Adrenal gland (tissue), 5 donors: ENCODE measurements at regions not wholly inside any gene's neighbourhood (a gene's known extent, or its start where the extent isn't known, plus 50 kb on each side); places are given as distances from the start of the nearest gene placed in this dataset.

Experiments used
- POLR2A ChIP-seq, 2 donors: fragments of 450-650 bp; IDR thresholded peaks; one replicate each; pipeline ENCODE4 v1.6.1; 2017; ENCODE audit warnings: antibody characterized with exemption in 2 of 2, mild to moderate bottlenecking in 2 of 2, moderate library complexity in 1 of 2
- TF ChIP-seq, protein P1 (sequence below), 6 experiments: fragments of 450-650 bp in 4 of 6; fragments of 200-600 bp in 2 of 6; sonication (generic) in 1 of 6; IDR thresholded peaks; 1 replicate in 5 of 6; 2 replicates in 1 of 6; pipeline versions ENCODE4 v1.5.1 to v1.8.0; 2016 to 2021; ENCODE audit warnings: antibody characterized with exemption in 6 of 6, mild to moderate bottlenecking in 2 of 6, moderate library complexity in 1 of 6
- donor health status: DM: no; HTN: no; CAD: no.

DNA sequence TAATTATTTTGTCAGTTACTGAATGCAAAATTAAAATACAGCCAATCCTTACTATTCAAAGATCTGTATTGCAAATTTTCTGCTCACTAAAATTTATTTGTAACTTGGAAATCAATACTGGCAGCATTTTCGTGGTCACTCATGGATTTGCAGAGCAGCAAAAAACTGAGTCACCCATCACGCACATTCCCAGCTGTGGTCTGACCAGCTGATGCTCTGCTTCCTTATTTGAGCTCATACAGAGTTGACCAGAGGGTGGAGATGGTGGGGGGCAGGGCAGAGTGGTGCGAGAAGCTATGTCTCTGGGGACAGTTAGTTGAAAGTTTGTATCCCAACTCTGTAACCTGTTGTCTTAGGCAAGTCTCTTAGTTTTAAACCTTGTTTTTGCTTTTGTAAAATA is 214.8 kb downstream of the SPCS3 start:
- TF ChIP-seq, protein P1, sequence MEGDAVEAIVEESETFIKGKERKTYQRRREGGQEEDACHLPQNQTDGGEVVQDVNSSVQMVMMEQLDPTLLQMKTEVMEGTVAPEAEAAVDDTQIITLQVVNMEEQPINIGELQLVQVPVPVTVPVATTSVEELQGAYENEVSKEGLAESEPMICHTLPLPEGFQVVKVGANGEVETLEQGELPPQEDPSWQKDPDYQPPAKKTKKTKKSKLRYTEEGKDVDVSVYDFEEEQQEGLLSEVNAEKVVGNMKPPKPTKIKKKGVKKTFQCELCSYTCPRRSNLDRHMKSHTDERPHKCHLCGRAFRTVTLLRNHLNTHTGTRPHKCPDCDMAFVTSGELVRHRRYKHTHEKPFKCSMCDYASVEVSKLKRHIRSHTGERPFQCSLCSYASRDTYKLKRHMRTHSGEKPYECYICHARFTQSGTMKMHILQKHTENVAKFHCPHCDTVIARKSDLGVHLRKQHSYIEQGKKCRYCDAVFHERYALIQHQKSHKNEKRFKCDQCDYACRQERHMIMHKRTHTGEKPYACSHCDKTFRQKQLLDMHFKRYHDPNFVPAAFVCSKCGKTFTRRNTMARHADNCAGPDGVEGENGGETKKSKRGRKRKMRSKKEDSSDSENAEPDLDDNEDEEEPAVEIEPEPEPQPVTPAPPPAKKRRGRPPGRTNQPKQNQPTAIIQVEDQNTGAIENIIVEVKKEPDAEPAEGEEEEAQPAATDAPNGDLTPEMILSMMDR (IDR thresholded peaks at IDR 0.05): no peak
- TF ChIP-seq POLR2A (IDR thresholded peaks at IDR 0.05): no peak
